IMR-90 (cell line): ENCODE measurements at regions not wholly inside any gene's neighbourhood (a gene's known extent, or its start where the extent isn't known, plus 50 kb on each side); places are given as distances from the start of the nearest gene placed in this dataset.

Experiments used
- CEBPB ChIP-seq: IDR thresholded peaks from 2 replicates; pipeline ENCODE4 v1.6.1; 2012; ENCODE audit warnings: low read depth, low read length, improper control_type of control experiment
- CTCF ChIP-seq: conservative IDR thresholded peaks from 2 replicates; pipeline ENCODE4 v1.5.1; 2012; ENCODE audit warnings: mild to moderate bottlenecking, low read depth, low read length, improper control_type of control experiment
- MAZ ChIP-seq: IDR thresholded peaks from 2 replicates; pipeline ENCODE4 v1.6.1; 2012; ENCODE audit warnings: low read depth, mild to moderate bottlenecking, low read length, improper control_type of control experiment, moderate library complexity, borderline replicate concordance
- MXI1 ChIP-seq: IDR thresholded peaks from 2 replicates; pipeline ENCODE4 v1.6.1; 2012; ENCODE audit warnings: low read depth, mild to moderate bottlenecking, low read length, moderate library complexity, borderline replicate concordance
- POLR2A ChIP-seq: IDR thresholded peaks from 2 replicates; pipeline ENCODE4 v1.6.1; 2012; ENCODE audit warnings: mild to moderate bottlenecking, low read depth, low read length
- RFX5 ChIP-seq: IDR thresholded peaks from 2 replicates; pipeline ENCODE4 v1.8.0; 2012; ENCODE audit warnings: low read depth, mild to moderate bottlenecking, low read length, moderate library complexity

- TF ChIP-seq CTCF (no peak), POLR2A (no peak), MAZ (no peak), RFX5 (no peak), CEBPB (no peak), MXI1 (no peak)
These were observed 68.0 kb upstream of the ALX4 start for GRCh38 chr11:44377914-44378321.
